PC-3 (cell line): ENCODE measurements at regions not wholly inside any gene's neighbourhood (a gene's known extent, or its start where the extent isn't known, plus 50 kb on each side); places are given as distances from the start of the nearest gene placed in this dataset.

Experiments
- EZH2 ChIP-seq: fragments of 300-600 bp; sonication (generic); IDR thresholded peaks from one replicate; pipeline ENCODE4 v1.6.1; 2017; ENCODE audit warnings: antibody characterized with exemption, mild to moderate bottlenecking, low read length; ENCODE audit not compliant: unreplicated experiment
- EZH2phosphoT487 ChIP-seq: fragments of 300-600 bp; sonication (generic); IDR thresholded peaks from 2 replicates; pipeline ENCODE4 v1.6.1; 2018; ENCODE audit warnings: mild to moderate bottlenecking, antibody characterized with exemption, low read length, borderline replicate concordance
- TF ChIP-seq, protein P1 (sequence below): fragments of 300-600 bp; sonication (generic); conservative IDR thresholded peaks from 2 replicates; pipeline ENCODE4 v1.5.1; 2017; ENCODE audit warnings: antibody characterized with exemption, low read depth, mild to moderate bottlenecking, low read length

- TF ChIP-seq, protein P1, sequence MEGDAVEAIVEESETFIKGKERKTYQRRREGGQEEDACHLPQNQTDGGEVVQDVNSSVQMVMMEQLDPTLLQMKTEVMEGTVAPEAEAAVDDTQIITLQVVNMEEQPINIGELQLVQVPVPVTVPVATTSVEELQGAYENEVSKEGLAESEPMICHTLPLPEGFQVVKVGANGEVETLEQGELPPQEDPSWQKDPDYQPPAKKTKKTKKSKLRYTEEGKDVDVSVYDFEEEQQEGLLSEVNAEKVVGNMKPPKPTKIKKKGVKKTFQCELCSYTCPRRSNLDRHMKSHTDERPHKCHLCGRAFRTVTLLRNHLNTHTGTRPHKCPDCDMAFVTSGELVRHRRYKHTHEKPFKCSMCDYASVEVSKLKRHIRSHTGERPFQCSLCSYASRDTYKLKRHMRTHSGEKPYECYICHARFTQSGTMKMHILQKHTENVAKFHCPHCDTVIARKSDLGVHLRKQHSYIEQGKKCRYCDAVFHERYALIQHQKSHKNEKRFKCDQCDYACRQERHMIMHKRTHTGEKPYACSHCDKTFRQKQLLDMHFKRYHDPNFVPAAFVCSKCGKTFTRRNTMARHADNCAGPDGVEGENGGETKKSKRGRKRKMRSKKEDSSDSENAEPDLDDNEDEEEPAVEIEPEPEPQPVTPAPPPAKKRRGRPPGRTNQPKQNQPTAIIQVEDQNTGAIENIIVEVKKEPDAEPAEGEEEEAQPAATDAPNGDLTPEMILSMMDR = no peak
- TF ChIP-seq EZH2 = no peak
- no peak for TF ChIP-seq EZH2phosphoT487
Measured at GRCh38 chr2:59167514-59167913, 926.4 kb upstream of the FANCL start.
